HTR-8/SVneo (cell line): ENCODE measurements at regions not wholly inside any gene's neighbourhood (a gene's known extent, or its start where the extent isn't known, plus 50 kb on each side); places are given as distances from the start of the nearest gene placed in this dataset.
"Not testable (repeated sequence)": the region's sequence is repeated elsewhere in the genome, so short reads cannot be mapped to it uniquely, and the experiment has no call there.

Experiments
- DNase-seq: peaks from one replicate; pipeline ENCODE4 v3.0.0; 2011; ENCODE audit warnings: low spot score, mixed read lengths; ENCODE audit not compliant: insufficient read length
- FAIRE-seq: peaks from 2 replicates; lab custom pipeline; 2011; peaks lifted over from hg19 to GRCh38; lab: Jason Lieb, UNC

DNA sequence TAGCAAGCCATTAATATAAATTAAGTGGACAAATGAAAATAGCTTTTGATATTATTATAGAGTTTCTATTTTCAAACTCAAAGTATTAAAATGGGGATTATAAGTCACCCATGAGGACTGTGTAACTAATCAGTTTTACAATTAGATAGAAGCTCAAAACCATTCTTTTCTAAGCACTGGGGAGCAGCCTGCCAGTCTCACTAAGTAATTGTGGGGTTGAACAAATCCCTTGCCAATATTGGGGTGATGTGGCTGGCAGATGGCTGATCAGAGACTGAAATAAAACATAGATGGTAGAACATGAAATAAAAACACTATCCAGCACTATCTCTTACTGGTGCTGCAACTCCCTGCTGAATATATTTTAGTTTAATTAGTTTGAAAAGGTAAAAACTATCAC lies 353.2 kb downstream of the FLRT2 start:
- DNase-seq, result no peak
- FAIRE-seq, result no peak

- no peak for DNase-seq
- FAIRE-seq, result no peak
Observed at GRCh38 chr14:85881935-85882334, 352.0 kb downstream of the FLRT2 start.

- DNase-seq (no peak), FAIRE-seq (no peak)
Observed at GRCh38 chr14:85878874-85879273, 348.9 kb downstream of the FLRT2 start.

- FAIRE-seq (no peak), DNase-seq (no peak)
Observed at GRCh38 chr14:85873006-85873405, 343.1 kb downstream of the FLRT2 start.

GRCh38 chr14:85867450-85867849 lies 337.5 kb downstream of the FLRT2 start:
- FAIRE-seq (no peak), DNase-seq (no peak)

GRCh38 chr14:85865701-85866100 lies 335.8 kb downstream of the FLRT2 start:
- no peak for DNase-seq
- FAIRE-seq, result no peak

DNA sequence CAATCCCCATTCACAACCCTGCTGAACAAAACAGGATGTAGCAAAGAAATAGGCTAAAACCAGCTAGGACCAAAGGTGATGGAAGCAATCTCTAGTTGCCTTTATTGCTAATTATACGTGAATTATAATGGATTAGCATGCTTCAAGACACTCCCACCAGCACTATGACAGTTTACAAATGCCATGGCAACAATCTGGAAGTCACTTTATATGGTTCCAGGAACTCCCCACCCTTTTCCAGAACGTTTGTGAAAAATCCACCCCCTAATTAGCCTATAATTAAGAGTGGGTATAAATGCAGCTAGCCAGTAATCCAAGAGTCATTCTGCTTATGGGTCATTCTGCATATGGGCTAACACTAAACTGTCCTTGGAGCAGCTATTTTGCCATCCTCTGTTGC lies 328.7 kb downstream of the FLRT2 start:
- FAIRE-seq (no peak), DNase-seq (no peak)

GRCh38 chr14:85856430-85856829 lies 326.5 kb downstream of the FLRT2 start:
- no peak for DNase-seq

DNA sequence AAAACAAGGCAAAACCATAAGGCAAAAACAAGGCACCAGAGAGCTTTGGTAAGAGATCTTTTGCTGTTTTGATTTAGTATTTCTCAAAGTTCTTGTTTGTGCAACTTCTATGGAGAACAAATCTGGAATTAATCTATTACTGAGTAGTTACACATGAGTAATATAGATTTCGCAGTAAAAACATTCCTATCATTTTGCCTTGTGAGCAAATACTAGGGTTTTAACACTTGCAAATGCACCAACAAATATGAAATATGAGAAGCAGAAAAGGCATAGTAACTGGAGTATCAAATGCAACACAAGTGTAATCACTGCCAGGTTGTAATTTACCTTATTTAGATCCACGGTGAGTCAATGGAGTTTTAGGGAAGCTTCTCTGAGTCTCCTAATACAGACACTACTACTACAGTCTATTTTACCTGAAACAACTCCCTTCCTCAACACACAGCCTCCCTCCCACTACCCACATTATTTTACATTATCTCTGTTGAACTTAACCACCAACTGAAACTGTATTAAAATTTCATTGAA lies 324.1 kb downstream of the FLRT2 start:
- no peak for FAIRE-seq
- DNase-seq, result no peak

More at GRCh38 chr14:85856430-85856829, 326.5 kb downstream of the FLRT2 start:
- no peak for FAIRE-seq

- DNase-seq (no peak), FAIRE-seq (no peak)
Observed at GRCh38 chr14:85852906-85853305, 323.0 kb downstream of the FLRT2 start.

DNA sequence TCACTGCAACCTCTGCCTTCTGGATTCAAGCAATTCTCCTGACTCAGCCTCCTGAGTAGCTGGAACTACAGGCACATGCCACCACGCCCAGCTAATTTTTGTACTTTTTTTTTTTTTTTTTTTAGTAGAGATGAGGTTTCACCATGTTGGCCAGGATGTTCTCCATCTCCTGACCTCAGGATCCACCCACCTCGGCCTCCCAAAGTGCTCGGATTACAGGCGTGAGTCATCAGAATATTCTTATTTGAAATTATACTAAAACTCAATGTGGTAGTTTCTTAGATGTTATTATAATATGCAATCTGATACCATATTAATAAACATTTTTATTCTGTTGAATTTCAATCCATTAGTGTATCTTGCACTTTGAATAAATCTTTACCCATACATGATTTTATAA lies 322.2 kb downstream of the FLRT2 start:
- not testable (repeated sequence) for FAIRE-seq, DNase-seq

- DNase-seq, FAIRE-seq: not testable (repeated sequence)
Observed at GRCh38 chr14:85830549-85830948, 300.6 kb downstream of the FLRT2 start.

DNA sequence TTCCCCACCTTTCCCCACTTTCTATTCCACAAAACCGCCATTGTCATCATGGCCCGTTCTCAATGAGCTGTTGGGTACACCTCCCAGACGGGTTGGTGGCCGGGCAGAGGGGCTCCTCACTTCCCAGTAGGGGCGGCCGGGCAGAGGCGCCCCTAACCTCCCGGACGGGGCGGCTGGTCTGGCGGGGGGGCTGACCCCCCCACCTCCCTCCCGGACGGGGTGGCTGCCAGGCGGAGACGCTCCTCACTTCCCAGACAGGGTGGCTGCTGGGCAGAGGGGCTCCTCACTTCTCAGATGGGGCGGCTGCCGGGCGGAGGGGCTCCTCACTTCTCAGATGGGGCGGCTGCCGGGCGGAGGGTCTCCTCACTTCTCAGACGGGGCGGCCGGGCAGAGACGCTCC lies 299.7 kb downstream of the FLRT2 start:
- FAIRE-seq, DNase-seq: not testable (repeated sequence)

DNA sequence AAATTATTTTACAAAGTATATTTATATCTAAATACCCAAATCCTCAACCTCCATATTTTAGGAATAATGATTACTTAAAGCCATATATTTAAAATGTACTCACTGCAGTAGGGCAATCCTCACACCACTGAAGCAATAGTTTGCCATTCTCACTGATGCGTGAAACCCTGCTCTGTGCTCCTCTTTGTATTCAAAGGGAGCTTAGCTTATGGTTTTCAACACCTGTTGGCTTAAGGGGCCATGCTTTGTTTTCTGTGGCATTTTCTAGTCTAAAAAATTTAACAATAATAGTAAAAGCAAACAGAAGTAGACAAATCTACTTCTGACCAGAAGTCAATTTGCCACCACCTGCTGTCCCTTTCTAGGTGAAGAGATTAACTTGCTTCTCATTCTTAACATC lies 294.6 kb downstream of the FLRT2 start:
- DNase-seq, result no peak
- FAIRE-seq, result no peak

DNA sequence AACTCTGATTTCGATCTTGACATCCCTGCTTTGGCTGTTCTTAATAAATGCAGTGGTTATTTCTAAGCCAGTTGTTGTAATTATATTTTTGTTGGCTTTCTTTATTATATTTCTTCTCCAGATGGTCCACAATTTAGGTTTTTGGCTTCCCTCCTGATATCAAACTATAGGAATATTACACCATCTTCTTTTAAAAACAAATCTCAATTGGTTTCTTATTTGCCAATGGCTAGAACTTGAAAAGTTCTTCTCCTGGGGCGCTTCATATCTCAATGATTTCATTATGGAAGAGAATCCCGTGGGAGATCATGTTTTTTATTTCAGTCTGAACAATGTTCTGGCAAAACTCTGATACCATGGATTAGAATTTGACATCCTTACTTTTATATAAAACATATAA lies 292.3 kb downstream of the FLRT2 start:
- DNase-seq (no peak), FAIRE-seq (no peak)

- no peak for DNase-seq
- no peak for FAIRE-seq
Observed at GRCh38 chr14:85817430-85817829, 287.5 kb downstream of the FLRT2 start.

DNA sequence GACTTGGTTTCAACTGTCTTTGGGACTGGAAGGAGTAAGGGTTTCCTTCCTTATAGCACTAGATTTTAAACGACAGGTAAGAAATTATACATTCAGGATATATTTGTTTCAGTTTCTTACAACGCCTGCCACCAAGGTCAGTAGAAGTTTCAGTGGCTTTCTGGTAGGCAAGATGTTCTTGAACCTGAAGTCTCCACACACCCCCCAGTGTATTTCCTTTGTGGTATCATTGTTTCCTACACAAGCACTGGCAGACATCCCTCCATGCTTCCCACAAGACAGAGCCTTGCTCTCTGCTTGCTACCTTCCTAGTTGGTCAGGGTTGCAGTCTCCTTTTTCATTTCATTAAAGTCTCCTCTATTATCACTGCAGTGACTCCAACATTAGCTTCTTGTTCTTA lies 283.1 kb downstream of the FLRT2 start:
- DNase-seq (no peak), FAIRE-seq (no peak)

GRCh38 chr14:85811340-85811739 lies 281.4 kb downstream of the FLRT2 start:
- DNase-seq (no peak), FAIRE-seq (no peak)

GRCh38 chr14:85799668-85800067 lies 269.7 kb downstream of the FLRT2 start:
- DNase-seq (no peak), FAIRE-seq (no peak)

- no peak for DNase-seq
- no peak for FAIRE-seq
Observed at GRCh38 chr14:85798856-85799255, 268.9 kb downstream of the FLRT2 start.

- FAIRE-seq (no peak), DNase-seq (no peak)
Observed at GRCh38 chr14:85793533-85793932, 263.6 kb downstream of the FLRT2 start.

DNA sequence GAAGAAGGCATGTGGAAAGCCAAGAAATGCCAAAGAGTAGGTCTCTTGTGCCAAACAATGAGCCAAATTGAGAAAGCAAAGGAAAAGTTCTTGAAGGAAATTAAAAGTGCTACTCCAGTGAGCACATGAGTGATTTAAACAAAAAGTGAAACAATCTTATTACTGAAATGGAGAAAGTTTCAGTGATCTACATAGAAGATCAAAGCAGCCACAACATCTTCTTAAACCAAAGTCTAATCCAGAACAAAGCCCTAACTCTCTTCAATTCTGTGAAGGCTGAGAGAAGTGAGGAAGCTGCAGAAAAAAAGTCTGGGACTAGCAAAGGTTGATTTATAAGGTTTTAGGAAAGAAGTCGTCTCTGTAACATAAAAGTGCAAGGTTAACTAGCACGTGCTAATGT lies 259.6 kb downstream of the FLRT2 start:
- DNase-seq (no peak), FAIRE-seq (no peak)
